K562 (cell line): ENCODE measurements at regions not wholly inside any gene's neighbourhood (a gene's known extent, or its start where the extent isn't known, plus 50 kb on each side); places are given as distances from the start of the nearest gene placed in this dataset.

Experiments
- ATAC-seq: fragments of 200-7000 bp; cut with Tn5 transposase; 3 replicates; pipeline ENCODE4 v1.9.1; 2020; ENCODE audit warnings: moderate library complexity
- BruUV-seq: library from RNA; stranded (reverse); fragments of 400-500 nt; replicated peaks from 2 replicates; lab custom pipeline; 2021; lab: Mats Ljungman, UMichigan
- CTCF ChIA-PET: fragments of 300-600 bp; formaldehyde crosslinking; extraction: SDS; loops from one replicate; lab custom pipeline; 2021; ENCODE audit warnings: low intra/inter-chr PET ratio; lab: Yijun Ruan, JAX
- POLR2A ChIA-PET: fragments of 300-600, 350-650 bp; sonication (Branson Sonifier 250); formaldehyde crosslinking; extraction: SDS; loops from one replicate; lab custom pipeline; 2021; ENCODE audit warnings: antibody characterized with exemption, inconsistent platforms; lab: Yijun Ruan, JAX
- DNase-seq, 4 experiments: peaks; one replicate each; pipeline versions ENCODE4 v3.0.0 to v3.0.0-alpha.2; 2011 to 2018; ENCODE audit warnings: low spot score in 3 of 4, mixed read lengths in 3 of 4; ENCODE audit errors: extremely low read depth in 1 of 4
- FAIRE-seq: peaks from 2 replicates; lab custom pipeline; 2011; peaks lifted over from hg19 to GRCh38; lab: Jason Lieb, UNC
- H2AFZ ChIP-seq: 2 replicates; pipeline ENCODE4 v1.6.0; 2011; ENCODE audit warnings: low read depth, low read length, control low read depth, inconsistent platforms
- H3K27ac ChIP-seq: fragments of 200-600 bp; 3 replicates; pipeline ENCODE4 v1.8.0; 2011; ENCODE audit warnings: low read depth, mild to moderate bottlenecking, control low read depth, inconsistent platforms, low read length, moderate library complexity, mixed read lengths; ENCODE audit errors: extremely low read depth
- H3K27me3 ChIP-seq, 2 experiments: fragments of 300-600 bp in 1 of 2; 2 replicates in 1 of 2; 3 replicates in 1 of 2; pipeline versions ENCODE4 v1.6.0 to v1.8.0; 2011; ENCODE audit warnings: inconsistent platforms in 2 of 2, low read length in 2 of 2, mild to moderate bottlenecking in 1 of 2, mixed read lengths in 1 of 2, moderate library complexity in 1 of 2; ENCODE audit not compliant: control insufficient read depth in 2 of 2, insufficient read depth in 2 of 2
- H3K36me3 ChIP-seq: fragments of 300-600 bp; 3 replicates; pipeline ENCODE4 v1.8.0; 2011; ENCODE audit warnings: mild to moderate bottlenecking, low read length, inconsistent platforms; ENCODE audit not compliant: control insufficient read depth, insufficient read depth
- H3K4me1 ChIP-seq, 2 experiments: fragments of 200-600 bp in 1 of 2; replicated peaks in 1 of 2; 2 replicates in 1 of 2; 3 replicates in 1 of 2; pipeline versions ENCODE4 v1.5.1 to v1.8.0; 2011; ENCODE audit warnings: inconsistent platforms in 2 of 2, low read length in 2 of 2, mild to moderate bottlenecking in 1 of 2, mixed read lengths in 1 of 2, moderate library complexity in 1 of 2; ENCODE audit not compliant: control insufficient read depth in 2 of 2, insufficient read depth in 2 of 2
- H3K4me2 ChIP-seq: 2 replicates; pipeline ENCODE4 v1.6.1; 2011; ENCODE audit warnings: low read length, control low read depth, inconsistent platforms, mixed read lengths; ENCODE audit not compliant: insufficient read depth
- H3K4me3 ChIP-seq: fragments of 200-600 bp; sonication (generic), shearing (Covaris generic); 2 replicates; pipeline ENCODE4 v1.5.1; 2016; ENCODE audit warnings: control low read depth, inconsistent platforms
- H3K79me2 ChIP-seq: fragments of 200-600 bp; 3 replicates; pipeline ENCODE4 v1.8.0; 2011; ENCODE audit warnings: low read length, inconsistent platforms; ENCODE audit not compliant: control insufficient read depth, insufficient read depth
- H3K9ac ChIP-seq, 2 experiments: 2 replicates each; pipeline versions ENCODE4 v1.6.0 to v1.6.1; 2011; ENCODE audit warnings: low read depth in 2 of 2, low read length in 2 of 2, control low read depth in 1 of 2, inconsistent platforms in 1 of 2, mild to moderate bottlenecking in 1 of 2, mixed read lengths in 1 of 2; ENCODE audit not compliant: insufficient read depth in 1 of 2
- H3K9me1 ChIP-seq: one replicate; pipeline ENCODE4 v1.6.0; 2011; ENCODE audit warnings: inconsistent platforms, mild to moderate bottlenecking, low read length, moderate library complexity; ENCODE audit not compliant: control insufficient read depth, insufficient read depth
- H3K9me3 ChIP-seq: replicated peaks from 2 replicates; pipeline ENCODE4 v1.5.1; 2011; ENCODE audit warnings: low read depth, low read length, inconsistent platforms; ENCODE audit not compliant: control insufficient read depth, insufficient read depth
- H4K20me1 ChIP-seq: replicated peaks from 2 replicates; pipeline ENCODE4 v1.6.1; 2011; ENCODE audit warnings: low read length, inconsistent platforms, mixed read lengths; ENCODE audit not compliant: control insufficient read depth, insufficient read depth
- BACH1 ChIP-seq: fragments of 200-800 bp; sonication (Bioruptor generic); IDR thresholded peaks from 2 replicates; pipeline ENCODE4 v1.6.1; 2016; ENCODE audit warnings: missing genetic modification characterization, missing compliant biosample characterization
- C11orf30 ChIP-seq: fragments of 450-650 bp; IDR thresholded peaks from 2 replicates; pipeline ENCODE4 v1.6.1; 2016; ENCODE audit warnings: low read depth, mild to moderate bottlenecking
- IRF2 ChIP-seq: sonication (generic); formaldehyde crosslinking; IDR thresholded peaks from 2 replicates; pipeline ENCODE4 v1.8.1; 2022; ENCODE audit warnings: mild to moderate bottlenecking, missing genetic modification reagents
- MED1 ChIP-seq: sonication (generic); formaldehyde crosslinking; IDR thresholded peaks from 2 replicates; pipeline ENCODE4 v1.8.1; 2023; ENCODE audit warnings: missing genetic modification reagents, borderline replicate concordance
- MEF2D ChIP-seq: conservative IDR thresholded peaks from 2 replicates; pipeline ENCODE4 v1.6.1; 2016; ENCODE audit warnings: low read depth, missing genetic modification characterization, missing compliant biosample characterization
- MYNN ChIP-seq, 2 experiments: sonication (generic); formaldehyde crosslinking in 1 of 2; IDR thresholded peaks; 2 replicates each; pipeline versions ENCODE4 v1.5.0 to v1.6.1; 2016 to 2020; ENCODE audit warnings: antibody characterized with exemption in 1 of 2, missing genetic modification reagents in 1 of 2
- PHB ChIP-seq: fragments of 250-450 bp; sonication (Bioruptor Pico); IDR thresholded peaks from 2 replicates; pipeline ENCODE4 v1.5.0; 2021
- TAF7 ChIP-seq: fragments of 450-650 bp; IDR thresholded peaks from 2 replicates; pipeline ENCODE4 v1.6.1; 2016; ENCODE audit warnings: missing genetic modification characterization, missing compliant biosample characterization
- ZNF79 ChIP-seq: fragments of 250-450 bp; sonication (Bioruptor Pico); IDR thresholded peaks from 2 replicates; pipeline ENCODE4 v1.4.0; 2020; ENCODE audit warnings: low read depth, mild to moderate bottlenecking, moderate library complexity
- WGBS: fragments of 100-300 bp; shearing (Covaris generic); methylation state at CpG from one replicate; pipeline ENCODE4 v1.1.6; 2016; ENCODE audit warnings: low coverage, mixed read lengths; ENCODE audit not compliant: insufficient coverage; ENCODE audit errors: missing lambda C conversion rate; 5-methylcytosine and 5-hydroxymethylcytosine counted together
- in situ Hi-C: fragments of 300-500 bp; cut with MboI; formaldehyde crosslinking; loops from 4 replicates; pipeline ENCODE4 v1.15.0; 2018; ENCODE audit warnings: inconsistent platforms, mixed read lengths
- intact Hi-C: fragments of 100-400 bp; cut with micrococcal nuclease; formaldehyde crosslinking; loops from 2 replicates; pipeline ENCODE4 v1.14.2; 2022
- TF ChIP-seq, protein P1 (sequence below): sonication (generic); formaldehyde crosslinking; IDR thresholded peaks from 2 replicates; pipeline ENCODE4 v1.8.0; 2022; ENCODE audit warnings: mild to moderate bottlenecking, missing genetic modification reagents
- TF ChIP-seq, protein P2 (sequence below): sonication (generic); formaldehyde crosslinking; IDR thresholded peaks from 2 replicates; pipeline ENCODE4 v1.8.1; 2023; ENCODE audit warnings: mild to moderate bottlenecking, missing genetic modification reagents
- TF ChIP-seq, protein P3 (sequence below): fragments of 250-450 bp; sonication (Bioruptor Pico); IDR thresholded peaks from 2 replicates; pipeline ENCODE4 v1.4.0; 2020

DNA sequence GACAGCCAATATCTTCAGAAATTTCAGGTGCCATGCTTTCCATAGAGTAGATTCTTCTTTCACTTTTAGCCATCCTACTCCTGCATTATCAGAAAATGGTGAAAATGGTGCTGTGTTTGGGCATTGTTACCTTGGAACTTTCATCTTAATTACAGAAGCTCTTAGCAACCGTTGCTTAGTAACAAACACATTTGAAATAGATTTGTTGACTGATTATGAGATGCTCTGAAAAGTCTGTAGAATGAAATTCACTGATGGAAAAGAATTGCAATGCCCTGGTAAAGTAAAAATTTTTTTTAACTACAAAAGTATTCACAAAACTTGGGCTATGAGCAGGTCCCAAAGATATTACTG lies 249.3 kb upstream of the NEBL start (continued):
- TF ChIP-seq MYNN (IDR thresholded peaks at IDR 0.05) (peak; percentile 50; the same call in 1 of the 2 replicates), MYNN (CRISPR knock-in tag; IDR thresholded peaks at IDR 0.05) (no peak)
- TF ChIP-seq, protein P1, sequence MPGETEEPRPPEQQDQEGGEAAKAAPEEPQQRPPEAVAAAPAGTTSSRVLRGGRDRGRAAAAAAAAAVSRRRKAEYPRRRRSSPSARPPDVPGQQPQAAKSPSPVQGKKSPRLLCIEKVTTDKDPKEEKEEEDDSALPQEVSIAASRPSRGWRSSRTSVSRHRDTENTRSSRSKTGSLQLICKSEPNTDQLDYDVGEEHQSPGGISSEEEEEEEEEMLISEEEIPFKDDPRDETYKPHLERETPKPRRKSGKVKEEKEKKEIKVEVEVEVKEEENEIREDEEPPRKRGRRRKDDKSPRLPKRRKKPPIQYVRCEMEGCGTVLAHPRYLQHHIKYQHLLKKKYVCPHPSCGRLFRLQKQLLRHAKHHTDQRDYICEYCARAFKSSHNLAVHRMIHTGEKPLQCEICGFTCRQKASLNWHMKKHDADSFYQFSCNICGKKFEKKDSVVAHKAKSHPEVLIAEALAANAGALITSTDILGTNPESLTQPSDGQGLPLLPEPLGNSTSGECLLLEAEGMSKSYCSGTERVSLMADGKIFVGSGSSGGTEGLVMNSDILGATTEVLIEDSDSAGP (CRISPR knock-in tag), result no peak
- TF ChIP-seq, all 486 proteins: peak for 4

DNA sequence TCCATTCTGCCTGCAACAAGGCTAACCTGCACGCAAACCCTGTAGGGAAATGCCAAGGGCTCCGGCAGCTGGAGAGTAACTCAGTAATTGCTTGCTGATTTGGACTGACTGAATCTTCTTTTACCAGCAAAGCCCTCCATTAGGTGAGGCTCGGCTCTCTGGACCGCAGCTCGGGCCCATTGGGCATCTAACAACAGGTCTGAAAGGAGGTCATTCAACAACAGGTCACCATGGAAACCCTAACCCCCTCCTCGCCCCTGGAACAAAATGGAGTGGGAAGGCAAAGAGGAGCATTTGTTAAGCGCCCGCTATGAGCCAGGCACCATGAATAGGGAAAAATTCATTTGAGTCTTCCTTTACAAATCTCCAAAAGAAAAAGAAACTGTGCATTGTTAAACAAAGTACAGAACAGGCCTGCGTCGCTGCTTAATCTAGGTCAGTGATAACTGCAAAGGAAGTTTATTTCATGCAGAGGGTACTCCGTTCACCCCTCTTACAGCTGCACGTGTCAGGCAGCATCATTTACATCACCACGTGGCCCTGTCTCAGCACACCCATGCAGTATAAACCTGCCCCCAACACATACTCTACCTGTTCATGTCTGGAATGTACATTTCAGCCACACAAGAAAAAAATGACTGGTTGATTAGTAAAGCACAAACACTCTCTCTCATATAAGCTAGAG lies 248.8 kb upstream of the NEBL start:
- POLR2A ChIA-PET, result interaction anchor here (1.5 kb wide), 1 partner anchor 13 kb away, joined by 3 read pairs; no protein-coding TSS in a partner anchor
- in situ Hi-C loops, result no loop called here
- H3K9me3 ChIP-seq, result no peaks in the 10 kb centered on the region
- H3K4me2 ChIP-seq, result no peak overlapping the region
- no peaks in the 10 kb centered on the region for H3K27me3 ChIP-seq
- FAIRE-seq (no peak), DNase-seq (no peak), ATAC-seq (no peak)
- no peaks in the 10 kb centered on the region for H3K9me1 ChIP-seq
- no TSS peak for BruUV-seq
- no peak overlapping the region for H3K27ac ChIP-seq
- H3K4me1 ChIP-seq, result no peaks in the 10 kb centered on the region
- WGBS, result 48% methylated on average over 13 of the region's 13 CpGs
- intact Hi-C loops, result no loop called here
- H3K4me3 ChIP-seq, result no peak overlapping the region
- H3K79me2 ChIP-seq, result no peaks in the 10 kb centered on the region
- CTCF ChIA-PET, result no interaction called here
- H3K36me3 ChIP-seq, result no peaks in the 10 kb centered on the region
- no peak overlapping the region for H2AFZ ChIP-seq
- no peaks in the 10 kb centered on the region for H4K20me1 ChIP-seq
- H3K9ac ChIP-seq, result no peak overlapping the region
- TF ChIP-seq BACH1, result no peak
- TF ChIP-seq TAF7 (tag), result no peak
- no peak for TF ChIP-seq MED1 (CRISPR knock-in tag)
- no peak for TF ChIP-seq MEF2D (tag)
- TF ChIP-seq, protein P2, sequence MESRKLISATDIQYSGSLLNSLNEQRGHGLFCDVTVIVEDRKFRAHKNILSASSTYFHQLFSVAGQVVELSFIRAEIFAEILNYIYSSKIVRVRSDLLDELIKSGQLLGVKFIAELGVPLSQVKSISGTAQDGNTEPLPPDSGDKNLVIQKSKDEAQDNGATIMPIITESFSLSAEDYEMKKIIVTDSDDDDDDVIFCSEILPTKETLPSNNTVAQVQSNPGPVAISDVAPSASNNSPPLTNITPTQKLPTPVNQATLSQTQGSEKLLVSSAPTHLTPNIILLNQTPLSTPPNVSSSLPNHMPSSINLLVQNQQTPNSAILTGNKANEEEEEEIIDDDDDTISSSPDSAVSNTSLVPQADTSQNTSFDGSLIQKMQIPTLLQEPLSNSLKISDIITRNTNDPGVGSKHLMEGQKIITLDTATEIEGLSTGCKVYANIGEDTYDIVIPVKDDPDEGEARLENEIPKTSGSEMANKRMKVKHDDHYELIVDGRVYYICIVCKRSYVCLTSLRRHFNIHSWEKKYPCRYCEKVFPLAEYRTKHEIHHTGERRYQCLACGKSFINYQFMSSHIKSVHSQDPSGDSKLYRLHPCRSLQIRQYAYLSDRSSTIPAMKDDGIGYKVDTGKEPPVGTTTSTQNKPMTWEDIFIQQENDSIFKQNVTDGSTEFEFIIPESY, result no peak
- no peak for TF ChIP-seq C11orf30
- TF ChIP-seq, protein P3, sequence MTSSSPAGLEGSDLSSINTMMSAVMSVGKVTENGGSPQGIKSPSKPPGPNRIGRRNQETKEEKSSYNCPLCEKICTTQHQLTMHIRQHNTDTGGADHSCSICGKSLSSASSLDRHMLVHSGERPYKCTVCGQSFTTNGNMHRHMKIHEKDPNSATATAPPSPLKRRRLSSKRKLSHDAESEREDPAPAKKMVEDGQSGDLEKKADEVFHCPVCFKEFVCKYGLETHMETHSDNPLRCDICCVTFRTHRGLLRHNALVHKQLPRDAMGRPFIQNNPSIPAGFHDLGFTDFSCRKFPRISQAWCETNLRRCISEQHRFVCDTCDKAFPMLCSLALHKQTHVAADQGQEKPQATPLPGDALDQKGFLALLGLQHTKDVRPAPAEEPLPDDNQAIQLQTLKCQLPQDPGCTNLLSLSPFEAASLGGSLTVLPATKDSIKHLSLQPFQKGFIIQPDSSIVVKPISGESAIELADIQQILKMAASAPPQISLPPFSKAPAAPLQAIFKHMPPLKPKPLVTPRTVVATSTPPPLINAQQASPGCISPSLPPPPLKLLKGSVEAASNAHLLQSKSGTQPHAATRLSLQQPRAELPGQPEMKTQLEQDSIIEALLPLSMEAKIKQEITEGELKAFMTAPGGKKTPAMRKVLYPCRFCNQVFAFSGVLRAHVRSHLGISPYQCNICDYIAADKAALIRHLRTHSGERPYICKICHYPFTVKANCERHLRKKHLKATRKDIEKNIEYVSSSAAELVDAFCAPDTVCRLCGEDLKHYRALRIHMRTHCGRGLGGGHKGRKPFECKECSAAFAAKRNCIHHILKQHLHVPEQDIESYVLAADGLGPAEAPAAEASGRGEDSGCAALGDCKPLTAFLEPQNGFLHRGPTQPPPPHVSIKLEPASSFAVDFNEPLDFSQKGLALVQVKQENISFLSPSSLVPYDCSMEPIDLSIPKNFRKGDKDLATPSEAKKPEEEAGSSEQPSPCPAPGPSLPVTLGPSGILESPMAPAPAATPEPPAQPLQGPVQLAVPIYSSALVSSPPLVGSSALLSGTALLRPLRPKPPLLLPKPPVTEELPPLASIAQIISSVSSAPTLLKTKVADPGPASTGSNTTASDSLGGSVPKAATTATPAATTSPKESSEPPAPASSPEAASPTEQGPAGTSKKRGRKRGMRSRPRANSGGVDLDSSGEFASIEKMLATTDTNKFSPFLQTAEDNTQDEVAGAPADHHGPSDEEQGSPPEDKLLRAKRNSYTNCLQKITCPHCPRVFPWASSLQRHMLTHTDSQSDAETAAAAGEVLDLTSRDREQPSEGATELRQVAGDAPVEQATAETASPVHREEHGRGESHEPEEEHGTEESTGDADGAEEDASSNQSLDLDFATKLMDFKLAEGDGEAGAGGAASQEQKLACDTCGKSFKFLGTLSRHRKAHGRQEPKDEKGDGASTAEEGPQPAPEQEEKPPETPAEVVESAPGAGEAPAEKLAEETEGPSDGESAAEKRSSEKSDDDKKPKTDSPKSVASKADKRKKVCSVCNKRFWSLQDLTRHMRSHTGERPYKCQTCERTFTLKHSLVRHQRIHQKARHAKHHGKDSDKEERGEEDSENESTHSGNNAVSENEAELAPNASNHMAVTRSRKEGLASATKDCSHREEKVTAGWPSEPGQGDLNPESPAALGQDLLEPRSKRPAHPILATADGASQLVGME (CRISPR knock-in tag), result no peak
- no peak for TF ChIP-seq IRF2
- no peak for TF ChIP-seq PHB (CRISPR knock-in tag)
- TF ChIP-seq ZNF79 (CRISPR knock-in tag), result no peak
